NB4 (cell line): ENCODE measurements at regions not wholly inside any gene's neighbourhood (a gene's known extent, or its start where the extent isn't known, plus 50 kb on each side); places are given as distances from the start of the nearest gene placed in this dataset.

Source experiments
- DNase-seq: peaks from one replicate; pipeline ENCODE4 v3.0.0; 2010; ENCODE audit warnings: low read depth
- H3K4me3 ChIP-seq: one replicate; pipeline ENCODE4 v1.5.1; 2011; ENCODE audit warnings: mild to moderate bottlenecking, low read depth, low read length, moderate library complexity
- MAX ChIP-seq: IDR thresholded peaks from 2 replicates; pipeline ENCODE4 v1.6.1; 2011; ENCODE audit warnings: low read depth, low read length
- MYC ChIP-seq: IDR thresholded peaks from 2 replicates; pipeline ENCODE4 v1.6.1; 2011; ENCODE audit warnings: low read depth, low read length
- POLR2A ChIP-seq: IDR thresholded peaks from 2 replicates; pipeline ENCODE4 v1.6.1; 2011; ENCODE audit warnings: mild to moderate bottlenecking; ENCODE audit not compliant: insufficient read length; ENCODE audit errors: extremely low read depth
- TF ChIP-seq, protein P1 (sequence below): IDR thresholded peaks from one replicate; pipeline ENCODE4 v1.5.1; 2012; ENCODE audit warnings: low read depth, low read length

DNA sequence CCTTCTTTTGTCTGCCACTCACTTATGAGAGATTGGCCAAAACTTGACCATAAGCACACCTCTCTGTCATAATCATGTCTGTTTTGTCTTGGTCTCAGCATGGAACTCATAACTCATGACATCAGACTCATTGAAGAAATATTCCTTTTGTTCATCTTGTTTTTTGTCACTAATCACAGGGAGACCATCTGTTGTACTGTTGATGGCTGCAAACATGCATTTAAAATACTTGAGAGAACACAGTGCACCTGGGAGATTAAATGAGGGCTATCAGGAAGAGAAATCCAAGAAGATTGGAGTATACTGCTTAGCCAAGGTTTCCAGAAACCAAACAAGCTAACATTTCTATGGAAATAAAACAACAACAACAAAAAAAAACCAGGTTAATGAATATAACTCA lies 689.7 kb downstream of the EPM2A start:
- no peak for TF ChIP-seq POLR2A
- TF ChIP-seq, protein P1, sequence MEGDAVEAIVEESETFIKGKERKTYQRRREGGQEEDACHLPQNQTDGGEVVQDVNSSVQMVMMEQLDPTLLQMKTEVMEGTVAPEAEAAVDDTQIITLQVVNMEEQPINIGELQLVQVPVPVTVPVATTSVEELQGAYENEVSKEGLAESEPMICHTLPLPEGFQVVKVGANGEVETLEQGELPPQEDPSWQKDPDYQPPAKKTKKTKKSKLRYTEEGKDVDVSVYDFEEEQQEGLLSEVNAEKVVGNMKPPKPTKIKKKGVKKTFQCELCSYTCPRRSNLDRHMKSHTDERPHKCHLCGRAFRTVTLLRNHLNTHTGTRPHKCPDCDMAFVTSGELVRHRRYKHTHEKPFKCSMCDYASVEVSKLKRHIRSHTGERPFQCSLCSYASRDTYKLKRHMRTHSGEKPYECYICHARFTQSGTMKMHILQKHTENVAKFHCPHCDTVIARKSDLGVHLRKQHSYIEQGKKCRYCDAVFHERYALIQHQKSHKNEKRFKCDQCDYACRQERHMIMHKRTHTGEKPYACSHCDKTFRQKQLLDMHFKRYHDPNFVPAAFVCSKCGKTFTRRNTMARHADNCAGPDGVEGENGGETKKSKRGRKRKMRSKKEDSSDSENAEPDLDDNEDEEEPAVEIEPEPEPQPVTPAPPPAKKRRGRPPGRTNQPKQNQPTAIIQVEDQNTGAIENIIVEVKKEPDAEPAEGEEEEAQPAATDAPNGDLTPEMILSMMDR = no peak
- no peak for TF ChIP-seq MYC
- no peak overlapping the region for H3K4me3 ChIP-seq
- no peak for DNase-seq

GRCh38 chr6:145047891-145048290 lies 687.4 kb downstream of the EPM2A start:
- no peak for DNase-seq
- H3K4me3 ChIP-seq = no peak overlapping the region
- TF ChIP-seq MAX (no peak), POLR2A (no peak)

DNA sequence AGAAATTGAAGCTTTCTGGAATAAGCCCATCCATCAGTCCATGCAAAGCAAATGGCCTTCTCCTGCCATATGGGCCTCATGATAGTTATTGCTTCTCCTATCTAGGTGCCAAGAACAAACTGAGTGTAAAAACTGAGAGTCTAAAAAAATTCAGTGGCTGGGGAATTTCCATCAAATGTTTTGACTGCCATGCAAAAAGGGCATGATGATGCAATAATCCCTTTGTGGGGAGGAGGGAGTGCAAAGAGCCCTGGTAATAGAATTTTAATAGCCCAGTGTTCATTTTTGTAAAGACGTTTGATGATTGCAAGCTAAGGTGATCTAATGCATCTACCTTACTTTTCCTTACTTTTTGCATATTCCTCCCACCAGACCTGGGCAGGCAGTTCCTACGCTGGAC lies 683.7 kb downstream of the EPM2A start:
- no peak overlapping the region for H3K4me3 ChIP-seq

DNA sequence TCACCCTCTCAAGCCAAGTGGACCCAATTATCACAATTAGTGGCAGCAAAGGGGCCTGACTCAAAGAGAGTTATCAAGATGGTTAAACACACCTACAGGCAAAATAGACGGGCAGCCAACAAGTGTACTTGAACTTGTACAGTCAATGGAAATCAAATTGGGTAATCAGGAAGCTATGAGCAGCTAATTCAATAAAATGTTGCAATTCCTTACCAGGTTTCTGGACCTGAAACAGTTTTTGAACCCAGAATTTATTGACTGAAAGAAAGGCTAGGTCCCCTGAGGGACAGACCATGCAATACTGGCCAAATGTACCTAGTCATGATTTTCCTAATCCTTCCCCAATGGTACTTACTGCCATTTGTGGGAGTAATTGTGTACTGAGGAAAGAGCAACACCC lies 679.8 kb downstream of the EPM2A start:
- no peak overlapping the region for H3K4me3 ChIP-seq
- no peak for DNase-seq
- TF ChIP-seq MYC (no peak), POLR2A (no peak), MAX (no peak)
- TF ChIP-seq, protein P1 = no peak

More for the DNA sequence above, 683.7 kb downstream of the EPM2A start:
- peak; percentile 9 for DNase-seq
- TF ChIP-seq, protein P1 = no peak
- no peak for TF ChIP-seq MAX
- TF ChIP-seq MYC = no peak
- TF ChIP-seq POLR2A = no peak

DNA sequence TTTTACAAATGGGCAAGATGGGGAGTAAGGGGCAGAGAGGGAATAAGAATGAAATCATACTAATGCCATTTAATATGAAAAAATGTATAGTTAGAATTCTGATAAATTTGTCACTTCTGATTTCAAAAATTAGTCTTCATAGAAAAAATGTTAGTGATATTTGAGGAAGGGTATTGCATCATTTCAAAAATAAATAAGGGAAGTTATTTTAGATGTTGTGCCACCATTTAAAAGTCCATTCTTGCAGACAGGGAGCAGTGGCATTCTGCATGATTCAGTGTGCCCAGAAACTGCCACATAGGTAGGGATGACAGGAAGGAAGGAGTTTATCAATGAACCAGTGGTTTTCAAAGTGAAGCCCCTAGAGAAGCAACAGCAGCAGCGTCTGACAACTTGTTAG lies 674.6 kb downstream of the EPM2A start:
- TF ChIP-seq MAX = no peak
- no peak for TF ChIP-seq POLR2A
- TF ChIP-seq, protein P1 = no peak
- no peak for TF ChIP-seq MYC
- DNase-seq = no peak
- no peak overlapping the region for H3K4me3 ChIP-seq

GRCh38 chr6:145063091-145063490 lies 672.2 kb downstream of the EPM2A start:
- no peak for DNase-seq
- H3K4me3 ChIP-seq = no peak overlapping the region
- TF ChIP-seq MYC (no peak), MAX (no peak), POLR2A (no peak)
- TF ChIP-seq, protein P1 = no peak
